DND-41 (cell line): ENCODE measurements at regions not wholly inside any gene's neighbourhood (a gene's known extent, or its start where the extent isn't known, plus 50 kb on each side); places are given as distances from the start of the nearest gene placed in this dataset.

Source experiments
- EZH2 ChIP-seq: IDR thresholded peaks from 3 replicates; pipeline ENCODE4 v1.6.1; 2012; ENCODE audit warnings: borderline replicate concordance, low read depth, mild to moderate bottlenecking, moderate library complexity, low read length, inconsistent platforms; ENCODE audit not compliant: severe bottlenecking
- TF ChIP-seq, protein P1 (sequence below): IDR thresholded peaks from 2 replicates; pipeline ENCODE4 v1.5.1; 2012; ENCODE audit warnings: borderline replicate concordance, low read length, moderate library complexity, mild to moderate bottlenecking; ENCODE audit not compliant: poor library complexity, severe bottlenecking; ENCODE audit errors: extremely low read depth

DNA sequence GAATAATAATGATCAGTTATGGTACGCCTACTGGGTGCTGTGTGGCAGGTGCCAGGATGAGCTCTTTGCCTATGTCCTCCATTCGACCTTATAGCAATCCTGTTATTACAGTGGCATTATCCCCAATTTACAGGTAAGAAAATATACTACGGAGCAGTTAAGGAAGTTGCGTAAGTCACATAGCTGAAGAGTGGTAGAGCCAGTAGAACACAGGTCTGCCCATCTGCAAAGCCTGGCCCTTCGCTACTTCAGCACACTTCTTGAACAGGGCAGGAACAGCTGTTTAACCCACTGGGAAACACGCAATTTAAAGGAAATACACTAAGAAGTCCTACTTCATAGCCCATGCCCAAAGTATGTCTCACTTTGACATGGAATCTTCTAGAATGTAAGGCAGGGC, 91.8 kb downstream of the PXDC1 start:
- TF ChIP-seq, protein P1, sequence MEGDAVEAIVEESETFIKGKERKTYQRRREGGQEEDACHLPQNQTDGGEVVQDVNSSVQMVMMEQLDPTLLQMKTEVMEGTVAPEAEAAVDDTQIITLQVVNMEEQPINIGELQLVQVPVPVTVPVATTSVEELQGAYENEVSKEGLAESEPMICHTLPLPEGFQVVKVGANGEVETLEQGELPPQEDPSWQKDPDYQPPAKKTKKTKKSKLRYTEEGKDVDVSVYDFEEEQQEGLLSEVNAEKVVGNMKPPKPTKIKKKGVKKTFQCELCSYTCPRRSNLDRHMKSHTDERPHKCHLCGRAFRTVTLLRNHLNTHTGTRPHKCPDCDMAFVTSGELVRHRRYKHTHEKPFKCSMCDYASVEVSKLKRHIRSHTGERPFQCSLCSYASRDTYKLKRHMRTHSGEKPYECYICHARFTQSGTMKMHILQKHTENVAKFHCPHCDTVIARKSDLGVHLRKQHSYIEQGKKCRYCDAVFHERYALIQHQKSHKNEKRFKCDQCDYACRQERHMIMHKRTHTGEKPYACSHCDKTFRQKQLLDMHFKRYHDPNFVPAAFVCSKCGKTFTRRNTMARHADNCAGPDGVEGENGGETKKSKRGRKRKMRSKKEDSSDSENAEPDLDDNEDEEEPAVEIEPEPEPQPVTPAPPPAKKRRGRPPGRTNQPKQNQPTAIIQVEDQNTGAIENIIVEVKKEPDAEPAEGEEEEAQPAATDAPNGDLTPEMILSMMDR = no peak
- TF ChIP-seq EZH2 = no peak
